T-helper 2 cell (primary cell): ENCODE measurements at regions not wholly inside any gene's neighbourhood (a gene's known extent, or its start where the extent isn't known, plus 50 kb on each side); places are given as distances from the start of the nearest gene placed in this dataset.
"Not testable (repeated sequence)": the region's sequence is repeated elsewhere in the genome, so short reads cannot be mapped to it uniquely, and the experiment has no call there.

Experiments
- DNase-seq, 5 experiments: peaks; one replicate each; pipeline versions ENCODE4 v3.0.0 to v3.0.0-alpha.2; 2012 to 2022

- DNase-seq: no peak
Measured at GRCh38 chr6:1197309-1197708, 114.6 kb upstream of the FOXQ1 start.

GRCh38 chr6:1191141-1191630, 120.7 kb upstream of the FOXQ1 start:
- DNase-seq: no peak

- no peak for DNase-seq
Measured at GRCh38 chr6:1190366-1190765, 121.5 kb upstream of the FOXQ1 start.

GRCh38 chr6:1188199-1188598, 123.7 kb upstream of the FOXQ1 start:
- no peak for DNase-seq

- no peak for DNase-seq
Measured at GRCh38 chr6:1187293-1188131, 124.4 kb upstream of the FOXQ1 start.

GRCh38 chr6:1184318-1184717, 127.6 kb upstream of the FOXQ1 start:
- DNase-seq: no peak

- no peak for DNase-seq
Measured at GRCh38 chr6:1182722-1183521, 129.0 kb upstream of the FOXQ1 start.

GRCh38 chr6:1181939-1182605, 129.8 kb upstream of the FOXQ1 start:
- no peak for DNase-seq

- no peak for DNase-seq
Measured at GRCh38 chr6:1179571-1180459, 132.1 kb upstream of the FOXQ1 start.

GRCh38 chr6:1178590-1178989, 133.3 kb upstream of the FOXQ1 start:
- DNase-seq: no peak

GRCh38 chr6:1176567-1176966, 135.3 kb upstream of the FOXQ1 start:
- no peak for DNase-seq

GRCh38 chr6:1175877-1176276, 136.0 kb upstream of the FOXQ1 start:
- no peak for DNase-seq

GRCh38 chr6:1170794-1171193, 141.1 kb upstream of the FOXQ1 start:
- no peak for DNase-seq

- DNase-seq: no peak
Measured at GRCh38 chr6:1164600-1164999, 147.3 kb upstream of the FOXQ1 start.

- no peak for DNase-seq
Measured at GRCh38 chr6:1163501-1163900, 148.4 kb upstream of the FOXQ1 start.

GRCh38 chr6:1162367-1163275, 149.3 kb upstream of the FOXQ1 start:
- DNase-seq: peak in 1 of 5 experiments; percentile 8

- DNase-seq: not testable (repeated sequence)
Measured at GRCh38 chr6:1156411-1156810, 155.5 kb upstream of the FOXQ1 start.

- DNase-seq: no peak
Measured at GRCh38 chr6:1153696-1154245, 158.1 kb upstream of the FOXQ1 start.

GRCh38 chr6:1146500-1146899, 165.4 kb upstream of the FOXQ1 start:
- no peak for DNase-seq

- no peak for DNase-seq
Measured at GRCh38 chr6:1145768-1146218, 166.1 kb upstream of the FOXQ1 start.
